ENCODE measurements at regions not wholly inside any gene's neighbourhood (a gene's known extent, or its start where the extent isn't known, plus 50 kb on each side); places are given as distances from the start of the nearest gene placed in this dataset.

DNA sequence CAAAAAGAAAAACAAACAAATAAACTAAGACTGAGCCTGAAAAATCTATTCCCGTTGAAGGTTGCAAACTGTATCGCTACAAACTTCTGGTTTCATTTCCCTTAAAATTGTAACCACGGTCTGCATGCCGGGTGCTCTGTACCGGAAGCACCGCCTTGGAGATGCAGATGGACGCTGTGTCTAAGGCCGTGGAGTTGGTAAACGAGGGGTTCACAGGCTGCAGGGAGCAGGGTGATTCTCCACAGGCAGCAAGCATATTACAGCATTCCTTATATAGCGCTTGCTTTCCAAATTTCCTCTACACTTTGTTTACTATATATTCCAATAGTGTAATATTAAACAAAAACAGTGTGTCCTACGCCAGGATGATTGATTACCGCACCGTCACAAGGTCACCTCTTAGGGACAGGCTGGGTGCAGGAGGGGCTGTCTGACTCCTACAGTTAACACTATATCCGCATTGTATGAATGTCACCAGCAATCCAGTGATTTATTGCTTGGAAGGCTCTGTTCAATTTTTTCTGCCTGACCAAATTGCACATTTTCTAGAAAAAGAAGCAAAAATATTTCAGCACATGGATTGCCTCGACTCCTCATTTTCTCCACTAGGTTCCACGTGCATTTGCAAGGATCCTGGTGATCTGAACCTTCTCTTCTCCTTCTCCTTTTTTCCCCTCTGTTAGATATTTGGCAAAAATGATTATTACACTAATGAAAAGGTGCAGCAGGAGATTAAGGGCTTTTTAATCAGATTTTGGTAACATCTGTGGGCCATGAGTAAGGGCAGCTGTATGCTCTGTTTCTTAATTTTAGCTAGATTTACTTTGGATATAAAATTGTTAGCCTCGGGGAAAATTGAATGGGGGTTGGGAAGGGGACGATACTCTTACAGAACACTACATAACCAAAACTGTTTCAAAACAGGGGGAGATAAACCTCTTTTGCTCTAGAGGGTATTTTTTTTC lies 325.8 kb upstream of the MGMT start:
- Histone ChIP-seq H3K4me1 (ENCODE audit: low read length) (no peaks in the 10 kb centered on the region), H3K9me3 (ENCODE audit: insufficient read depth, low read length) (no peaks in the 10 kb centered on the region), H3K36me3 (replicated peaks; ENCODE audit: low read depth, low read length) (no peaks in the 10 kb centered on the region), H3K4me2 (ENCODE audit: low read length) (no peak overlapping the region), H4K20me1 (ENCODE audit: insufficient read depth, low read length) (no peaks in the 10 kb centered on the region), H3K27ac (ENCODE audit: low read length) (no peak overlapping the region), H2AFZ (ENCODE audit: low read depth, low read length) (no peak overlapping the region), H3K79me2 (ENCODE audit: low read length) (no peaks in the 10 kb centered on the region), H3K9ac (ENCODE audit: low read length) (no peak overlapping the region), H3K4me3 (ENCODE audit: low read length) (no peak overlapping the region), H3K27me3 (ENCODE audit: low read depth, low read length) (no peaks in the 10 kb centered on the region)
- TF ChIP-seq, protein P1, sequence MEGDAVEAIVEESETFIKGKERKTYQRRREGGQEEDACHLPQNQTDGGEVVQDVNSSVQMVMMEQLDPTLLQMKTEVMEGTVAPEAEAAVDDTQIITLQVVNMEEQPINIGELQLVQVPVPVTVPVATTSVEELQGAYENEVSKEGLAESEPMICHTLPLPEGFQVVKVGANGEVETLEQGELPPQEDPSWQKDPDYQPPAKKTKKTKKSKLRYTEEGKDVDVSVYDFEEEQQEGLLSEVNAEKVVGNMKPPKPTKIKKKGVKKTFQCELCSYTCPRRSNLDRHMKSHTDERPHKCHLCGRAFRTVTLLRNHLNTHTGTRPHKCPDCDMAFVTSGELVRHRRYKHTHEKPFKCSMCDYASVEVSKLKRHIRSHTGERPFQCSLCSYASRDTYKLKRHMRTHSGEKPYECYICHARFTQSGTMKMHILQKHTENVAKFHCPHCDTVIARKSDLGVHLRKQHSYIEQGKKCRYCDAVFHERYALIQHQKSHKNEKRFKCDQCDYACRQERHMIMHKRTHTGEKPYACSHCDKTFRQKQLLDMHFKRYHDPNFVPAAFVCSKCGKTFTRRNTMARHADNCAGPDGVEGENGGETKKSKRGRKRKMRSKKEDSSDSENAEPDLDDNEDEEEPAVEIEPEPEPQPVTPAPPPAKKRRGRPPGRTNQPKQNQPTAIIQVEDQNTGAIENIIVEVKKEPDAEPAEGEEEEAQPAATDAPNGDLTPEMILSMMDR (IDR thresholded peaks at IDR 0.05; ENCODE audit: low read depth, low read length) = no peak
- TF ChIP-seq EZH2phosphoT487 (IDR thresholded peaks at IDR 0.05; ENCODE audit: low read depth) = no peak

DNA sequence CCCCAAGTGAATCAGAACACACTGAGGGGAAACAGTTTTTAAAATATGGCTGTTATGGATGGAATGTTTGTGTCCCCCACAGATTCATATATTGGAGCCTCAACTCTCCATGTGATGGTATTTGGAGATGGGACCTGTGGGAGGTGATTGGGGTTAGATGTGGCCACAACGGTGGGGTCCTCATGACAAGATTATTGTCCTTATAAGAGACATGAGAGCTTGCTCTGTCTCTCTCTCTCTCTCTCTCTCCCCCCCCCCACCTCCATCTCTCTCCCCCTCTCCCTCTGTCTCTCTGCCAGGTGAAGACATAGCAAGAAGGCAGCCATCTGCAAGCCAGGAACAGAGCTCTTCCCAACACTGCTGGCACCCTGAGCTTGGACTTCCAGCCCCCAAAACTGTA lies 315.8 kb upstream of the MGMT start:
- H3K27me3 ChIP-seq (ENCODE audit: low read depth, low read length) = no peaks in the 10 kb centered on the region
- no peaks in the 10 kb centered on the region for H3K9me3 ChIP-seq (ENCODE audit: insufficient read depth, low read length)
- no peak overlapping the region for H3K9ac ChIP-seq (ENCODE audit: low read length)
- H3K4me1 ChIP-seq (ENCODE audit: low read length) = no peaks in the 10 kb centered on the region
- H3K79me2 ChIP-seq (ENCODE audit: low read length) = no peaks in the 10 kb centered on the region
- no peak overlapping the region for H2AFZ ChIP-seq (ENCODE audit: low read depth, low read length)
- H3K27ac ChIP-seq (ENCODE audit: low read length) = no peak overlapping the region
- H3K4me3 ChIP-seq (ENCODE audit: low read length) = no peak overlapping the region
- no peaks in the 10 kb centered on the region for H4K20me1 ChIP-seq (ENCODE audit: insufficient read depth, low read length)
- no peak overlapping the region for H3K4me2 ChIP-seq (ENCODE audit: low read length)
- no peaks in the 10 kb centered on the region for H3K36me3 ChIP-seq (replicated peaks; ENCODE audit: low read depth, low read length)
- TF ChIP-seq EZH2phosphoT487 (IDR thresholded peaks at IDR 0.05; ENCODE audit: low read depth) = no peak
- TF ChIP-seq, protein P1 (IDR thresholded peaks at IDR 0.05; ENCODE audit: low read depth, low read length) = no peak

DNA sequence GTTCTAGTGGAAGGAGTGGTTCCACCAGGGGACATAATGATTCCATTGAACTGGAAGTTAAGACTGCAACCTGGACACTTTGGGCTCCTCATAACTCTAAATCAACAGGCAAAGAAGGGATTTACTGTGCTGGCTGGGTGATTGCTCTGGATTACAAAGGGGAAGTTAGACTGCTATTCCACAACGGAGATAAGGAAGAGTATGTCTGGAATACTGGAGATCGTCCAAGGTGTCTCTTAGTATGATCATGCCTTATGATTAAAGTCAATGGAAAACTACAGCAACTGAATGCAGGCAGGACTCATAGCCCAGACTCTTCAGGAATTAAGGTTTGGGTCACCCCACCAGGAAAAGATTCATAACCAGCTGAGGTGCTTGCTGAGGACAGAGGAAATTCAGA lies 310.6 kb upstream of the MGMT start:
- H3K27ac ChIP-seq (ENCODE audit: low read length) = no peak overlapping the region
- no peaks in the 10 kb centered on the region for H3K9me3 ChIP-seq (ENCODE audit: insufficient read depth, low read length)
- no peak for TF ChIP-seq EZH2phosphoT487 (IDR thresholded peaks at IDR 0.05; ENCODE audit: low read depth)
- TF ChIP-seq, protein P1 (IDR thresholded peaks at IDR 0.05; ENCODE audit: low read depth, low read length) = no peak
- H2AFZ ChIP-seq (ENCODE audit: low read depth, low read length) = no peak overlapping the region
- no peaks in the 10 kb centered on the region for H3K27me3 ChIP-seq (ENCODE audit: low read depth, low read length)
- H3K9ac ChIP-seq (ENCODE audit: low read length) = no peak overlapping the region
- no peaks in the 10 kb centered on the region for H3K4me1 ChIP-seq (ENCODE audit: low read length)
- no peaks in the 10 kb centered on the region for H4K20me1 ChIP-seq (ENCODE audit: insufficient read depth, low read length)
- H3K36me3 ChIP-seq (replicated peaks; ENCODE audit: low read depth, low read length) = no peaks in the 10 kb centered on the region
- no peak overlapping the region for H3K4me3 ChIP-seq (ENCODE audit: low read length)
- no peak overlapping the region for H3K4me2 ChIP-seq (ENCODE audit: low read length)
- no peaks in the 10 kb centered on the region for H3K79me2 ChIP-seq (ENCODE audit: low read length)

DNA sequence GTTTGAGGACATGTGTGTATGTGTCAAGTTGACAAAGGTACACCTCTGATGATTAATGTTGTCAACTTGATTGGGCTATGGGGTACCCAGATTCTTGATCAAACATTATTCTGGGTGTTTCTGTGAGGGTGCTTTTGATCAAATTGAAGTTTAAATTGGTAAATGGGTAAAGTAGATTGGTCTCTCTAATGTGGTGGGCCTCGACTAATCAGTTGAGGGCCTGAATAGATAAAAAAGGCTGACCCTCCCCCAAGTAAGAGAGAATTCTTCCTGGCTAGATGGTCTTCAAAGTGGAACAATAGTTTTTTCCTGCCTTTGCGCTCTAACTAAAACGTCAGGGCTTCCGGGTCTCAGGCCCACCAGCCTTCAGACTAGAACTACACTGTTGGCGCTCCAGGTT lies 309.9 kb upstream of the MGMT start:
- Histone ChIP-seq H3K79me2 (ENCODE audit: low read length) (no peaks in the 10 kb centered on the region), H3K27ac (ENCODE audit: low read length) (no peak overlapping the region), H3K9me3 (ENCODE audit: insufficient read depth, low read length) (no peaks in the 10 kb centered on the region), H3K36me3 (replicated peaks; ENCODE audit: low read depth, low read length) (no peaks in the 10 kb centered on the region), H4K20me1 (ENCODE audit: insufficient read depth, low read length) (no peaks in the 10 kb centered on the region), H3K9ac (ENCODE audit: low read length) (no peak overlapping the region), H3K27me3 (ENCODE audit: low read depth, low read length) (no peaks in the 10 kb centered on the region), H3K4me1 (ENCODE audit: low read length) (no peaks in the 10 kb centered on the region), H3K4me2 (ENCODE audit: low read length) (no peak overlapping the region), H3K4me3 (ENCODE audit: low read length) (no peak overlapping the region), H2AFZ (ENCODE audit: low read depth, low read length) (no peak overlapping the region)
- TF ChIP-seq, protein P1 (IDR thresholded peaks at IDR 0.05; ENCODE audit: low read depth, low read length) = no peak
- TF ChIP-seq EZH2phosphoT487 (IDR thresholded peaks at IDR 0.05; ENCODE audit: low read depth) = no peak

Data from OCI-LY3 (cell line).